ENCODE measurements at regions not wholly inside any gene's neighbourhood (a gene's known extent, or its start where the extent isn't known, plus 50 kb on each side); places are given as distances from the start of the nearest gene placed in this dataset.

GRCh38 chr2:183623227-183623626 lies 499.0 kb downstream of the NUP35 start:
- DNase-seq (ENCODE audit: low read depth, low spot score) (no peak), FAIRE-seq (no peak)
- H3K4me3 ChIP-seq (replicated peaks in 1 of 3; ENCODE audit: insufficient read depth in 1 of 3, low read depth in 1 of 3, low read length in 3 of 3): no peak overlapping the region
- H3K9me1 ChIP-seq (replicated peaks; ENCODE audit: control insufficient read depth, extremely low read depth, insufficient read depth, low read length): no peaks in the 10 kb centered on the region
- no peak overlapping the region for H3K4me2 ChIP-seq (ENCODE audit: insufficient read depth, low read length)
- no peaks in the 10 kb centered on the region for H3K79me2 ChIP-seq (ENCODE audit: control insufficient read depth, insufficient read depth, low read length)
- dilution Hi-C loops (cut with MboI; ENCODE audit: extremely low pct_ligation_motif_present, low sequenced_read_pairs) (no loop called here), intact Hi-C loops (cut with micrococcal nuclease) (no loop called here)
- H2AFZ ChIP-seq (ENCODE audit: low read depth, low read length): no peak overlapping the region
- no peaks in the 10 kb centered on the region for H3K4me1 ChIP-seq (ENCODE audit: control insufficient read depth, extremely low read depth, insufficient read depth, low read length)
- no peaks in the 10 kb centered on the region for H4K20me1 ChIP-seq (replicated peaks; ENCODE audit: control insufficient read depth, extremely low read depth, insufficient read depth, low read length)
- no peak overlapping the region for H3K9ac ChIP-seq (replicated peaks; ENCODE audit: extremely low read depth, insufficient read depth, low read length)
- TF ChIP-seq POLR2AphosphoS5 (IDR thresholded peaks at IDR 0.05; ENCODE audit: insufficient read depth, low read depth, low read length): no peak
- TF ChIP-seq FOS (IDR thresholded peaks at IDR 0.05; ENCODE audit: borderline replicate concordance, insufficient read depth, low read length): no peak
- TF ChIP-seq, protein P1, sequence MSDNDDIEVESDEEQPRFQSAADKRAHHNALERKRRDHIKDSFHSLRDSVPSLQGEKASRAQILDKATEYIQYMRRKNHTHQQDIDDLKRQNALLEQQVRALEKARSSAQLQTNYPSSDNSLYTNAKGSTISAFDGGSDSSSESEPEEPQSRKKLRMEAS (IDR thresholded peaks at IDR 0.05; ENCODE audit: insufficient read depth, insufficient read length): no peak
- no peak for TF ChIP-seq CTCF (IDR thresholded peaks at IDR 0.05; ENCODE audit: extremely low read depth in 1 of 2, insufficient read depth in 1 of 2, low read depth in 1 of 2, low read length in 2 of 2)
- TF ChIP-seq GATA2 (IDR thresholded peaks at IDR 0.05; ENCODE audit: insufficient read depth, insufficient read length, low read depth, low read length): no peak
- no peak for TF ChIP-seq MYC (IDR thresholded peaks at IDR 0.05; ENCODE audit: low read depth, low read length)
- no peak for TF ChIP-seq EZH2 (IDR thresholded peaks at IDR 0.05; ENCODE audit: borderline replicate concordance, low read depth, low read length, severe bottlenecking)
- TF ChIP-seq JUN (IDR thresholded peaks at IDR 0.05; ENCODE audit: borderline replicate concordance, insufficient read depth, insufficient read length, low read depth): no peak
- TF ChIP-seq POLR2A (IDR thresholded peaks at IDR 0.05; ENCODE audit: low read depth, low read length): no peak
- no TSS peak for BruUV-seq (replicated peaks)
- no peaks in the 10 kb centered on the region for H3K27me3 ChIP-seq (ENCODE audit: control insufficient read depth in 2 of 2, insufficient read depth in 2 of 2, low read length in 2 of 2)
- H3K36me3 ChIP-seq (ENCODE audit: control insufficient read depth in 2 of 2, extremely low read depth in 1 of 2, insufficient read depth in 2 of 2, low read length in 2 of 2): no peaks in the 10 kb centered on the region
- ChIA-PET POLR2A (no interaction called here), CTCF (no interaction called here)
- H3K27ac ChIP-seq (ENCODE audit: insufficient read depth, low read depth, low read length): no peak overlapping the region
- H3K9me3 ChIP-seq (replicated peaks; ENCODE audit: control insufficient read depth, insufficient read depth, low read length): no peaks in the 10 kb centered on the region

Measured in endothelial cell of umbilical vein (primary cell).